Gastrocnemius medialis (tissue), 4 donors: ENCODE measurements at regions not wholly inside any gene's neighbourhood (a gene's known extent, or its start where the extent isn't known, plus 50 kb on each side); places are given as distances from the start of the nearest gene placed in this dataset.

Experiments
- ATAC-seq, 2 donors: fragments of 150-250 bp; one replicate each; pipeline ENCODE4 v1.9.1; 2016
- DNase-seq, 2 donors: peaks; one replicate each; pipeline ENCODE4 v3.0.0-alpha.2; 2019
- H3K27ac ChIP-seq, 4 donors: fragments of 200-600 bp; sonication (generic); 1 replicate in 1 of 4; 2 replicates in 3 of 4; pipeline ENCODE4 v1.5.1; 2016 to 2018; ENCODE audit warnings: mild to moderate bottlenecking in 2 of 4, moderate library complexity in 1 of 4
- H3K27me3 ChIP-seq, 3 donors: fragments of 200-600 bp; sonication (generic) in 2 of 3; 1 replicate in 1 of 3; 2 replicates in 2 of 3; pipeline versions ENCODE4 v1.5.1 to v1.6.0; 2016 to 2019; ENCODE audit warnings: mild to moderate bottlenecking in 1 of 3, moderate library complexity in 1 of 3
- H3K36me3 ChIP-seq, 2 donors: fragments of 200-600 bp; sonication (generic) in 1 of 2; one replicate each; pipeline ENCODE4 v1.5.1; 2017 to 2018
- H3K4me1 ChIP-seq, 2 donors: fragments of 200-600 bp; sonication (generic) in 1 of 2; one replicate each; pipeline ENCODE4 v1.5.1; 2016 to 2017; ENCODE audit warnings: mild to moderate bottlenecking in 2 of 2
- H3K4me3 ChIP-seq, 4 donors: fragments of 200-600 bp; sonication (generic) in 3 of 4; 1 replicate in 1 of 4; 2 replicates in 3 of 4; pipeline ENCODE4 v1.5.1; 2016 to 2019; ENCODE audit warnings: mild to moderate bottlenecking in 2 of 4
- H3K9me3 ChIP-seq, 3 donors: fragments of 200-600 bp; sonication (generic) in 2 of 3; 1 replicate in 1 of 3; 2 replicates in 2 of 3; pipeline ENCODE4 v1.5.1; 2016 to 2019
- POLR2A ChIP-seq, 2 donors: fragments of 450-650 bp; IDR thresholded peaks; one replicate each; pipeline ENCODE4 v1.6.1; 2017; ENCODE audit warnings: antibody characterized with exemption in 2 of 2, mild to moderate bottlenecking in 2 of 2, moderate library complexity in 2 of 2
- in situ Hi-C, 4 donors: fragments of 200-750 bp; cut with MboI; loops; one replicate each; pipeline versions ENCODE4 v1.15.0 to v1.8.0; 2017; ENCODE audit warnings: low sequenced_read_pairs in 4 of 4
- intact Hi-C: fragments of 100-400 bp; cut with DNase I; formaldehyde crosslinking; loops from one replicate; pipeline ENCODE4 v1.15.1; 2023; ENCODE audit warnings: low total_unique reads
- TF ChIP-seq, protein P1 (sequence below), 5 experiments: fragments of 450-650 bp in 3 of 5; fragments of 200-600 bp in 2 of 5; sonication (generic) in 2 of 5; IDR thresholded peaks in 4 of 5; conservative IDR thresholded peaks in 1 of 5; 1 replicate in 4 of 5; 2 replicates in 1 of 5; pipeline ENCODE4 v1.5.1; 2016 to 2019; ENCODE audit warnings: antibody characterized with exemption in 5 of 5, mild to moderate bottlenecking in 3 of 5, moderate library complexity in 3 of 5

DNA sequence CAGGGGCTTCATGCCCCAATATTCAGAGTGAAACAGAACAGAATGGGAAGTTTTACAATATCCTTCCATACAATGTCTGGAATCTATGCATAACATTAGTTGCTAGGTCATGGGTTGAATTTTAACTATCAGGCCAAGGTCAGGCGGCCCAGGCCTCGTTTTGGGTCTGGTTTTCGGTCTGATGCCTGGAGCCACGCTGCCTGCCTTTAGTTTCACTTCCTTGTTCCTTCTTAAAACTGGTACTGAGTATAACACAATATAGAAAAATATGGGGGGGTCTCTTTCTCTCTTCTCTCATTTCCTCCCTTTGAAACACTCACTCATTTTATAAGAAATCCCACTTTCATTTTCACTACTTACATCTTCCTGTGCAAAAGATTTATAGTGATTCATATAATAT lies 1243.8 kb downstream of the CDY2B start:
- intact Hi-C loops (no loop called here), in situ Hi-C loops (no loop called here)
- no peak for DNase-seq
- no peaks in the 10 kb centered on the region for H3K36me3 ChIP-seq
- H3K4me3 ChIP-seq: no peak overlapping the region
- H3K27ac ChIP-seq: no peak overlapping the region
- TF ChIP-seq, protein P1, sequence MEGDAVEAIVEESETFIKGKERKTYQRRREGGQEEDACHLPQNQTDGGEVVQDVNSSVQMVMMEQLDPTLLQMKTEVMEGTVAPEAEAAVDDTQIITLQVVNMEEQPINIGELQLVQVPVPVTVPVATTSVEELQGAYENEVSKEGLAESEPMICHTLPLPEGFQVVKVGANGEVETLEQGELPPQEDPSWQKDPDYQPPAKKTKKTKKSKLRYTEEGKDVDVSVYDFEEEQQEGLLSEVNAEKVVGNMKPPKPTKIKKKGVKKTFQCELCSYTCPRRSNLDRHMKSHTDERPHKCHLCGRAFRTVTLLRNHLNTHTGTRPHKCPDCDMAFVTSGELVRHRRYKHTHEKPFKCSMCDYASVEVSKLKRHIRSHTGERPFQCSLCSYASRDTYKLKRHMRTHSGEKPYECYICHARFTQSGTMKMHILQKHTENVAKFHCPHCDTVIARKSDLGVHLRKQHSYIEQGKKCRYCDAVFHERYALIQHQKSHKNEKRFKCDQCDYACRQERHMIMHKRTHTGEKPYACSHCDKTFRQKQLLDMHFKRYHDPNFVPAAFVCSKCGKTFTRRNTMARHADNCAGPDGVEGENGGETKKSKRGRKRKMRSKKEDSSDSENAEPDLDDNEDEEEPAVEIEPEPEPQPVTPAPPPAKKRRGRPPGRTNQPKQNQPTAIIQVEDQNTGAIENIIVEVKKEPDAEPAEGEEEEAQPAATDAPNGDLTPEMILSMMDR (IDR thresholded peaks at IDR 0.05 in 4 of 5, conservative IDR thresholded peaks at IDR 0.05 in 1 of 5): no peak
- TF ChIP-seq POLR2A (IDR thresholded peaks at IDR 0.05): no peak
- no peaks in the 10 kb centered on the region for H3K4me1 ChIP-seq
- H3K9me3 ChIP-seq: no peaks in the 10 kb centered on the region
- H3K27me3 ChIP-seq: no peaks in the 10 kb centered on the region
- no peak for ATAC-seq

DNA sequence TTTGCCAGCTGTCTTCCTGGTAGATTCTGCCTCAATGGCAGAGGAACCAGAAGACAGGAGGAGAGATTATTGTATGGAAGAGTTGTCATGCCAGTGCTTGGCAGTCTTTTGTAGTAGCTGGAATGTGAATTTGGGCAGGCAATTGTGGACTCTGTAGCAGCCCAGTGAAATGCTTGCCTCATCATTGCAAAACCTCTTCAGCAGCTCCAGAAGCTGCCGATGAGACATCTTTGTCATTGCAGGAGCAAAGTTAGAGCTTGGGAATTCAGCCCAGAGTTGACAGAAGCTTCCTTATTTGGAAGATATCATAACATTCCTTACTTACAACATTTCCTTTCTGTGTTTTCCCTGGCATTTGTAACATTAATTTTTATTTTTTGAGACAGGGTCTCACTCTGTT lies 1250.9 kb downstream of the CDY2B start:
- Histone ChIP-seq H3K9me3 (no peaks in the 10 kb centered on the region), H3K27ac (no peak overlapping the region), H3K36me3 (no peaks in the 10 kb centered on the region), H3K4me1 (no peaks in the 10 kb centered on the region), H3K4me3 (no peak overlapping the region), H3K27me3 (no peaks in the 10 kb centered on the region)
- no peak for ATAC-seq
- TF ChIP-seq POLR2A (IDR thresholded peaks at IDR 0.05): no peak
- TF ChIP-seq, protein P1 (IDR thresholded peaks at IDR 0.05 in 4 of 5, conservative IDR thresholded peaks at IDR 0.05 in 1 of 5): no peak
- DNase-seq: no peak
- intact Hi-C loops (no loop called here), in situ Hi-C loops (no loop called here)

DNA sequence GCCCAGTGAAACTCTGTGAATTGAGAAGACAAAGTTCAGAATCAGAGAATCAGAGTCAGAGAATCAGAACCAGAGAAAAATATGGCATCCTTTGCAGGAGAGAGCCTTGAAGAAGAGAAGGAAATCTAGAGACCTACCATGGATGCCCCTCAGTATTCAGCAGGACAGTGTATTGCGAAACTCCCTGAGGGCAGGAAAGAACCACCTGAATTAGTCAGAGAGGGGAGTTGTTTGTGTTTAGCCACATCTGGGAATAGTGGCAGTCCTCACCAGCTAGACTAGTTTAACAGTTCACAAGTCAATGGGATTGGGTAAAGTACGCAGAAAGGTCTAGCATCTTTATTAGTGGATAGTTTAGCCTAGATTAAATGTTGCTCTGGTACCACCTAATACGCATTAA lies 1252.9 kb downstream of the CDY2B start:
- in situ Hi-C loops (no loop called here), intact Hi-C loops (no loop called here)
- Histone ChIP-seq H3K9me3 (no peaks in the 10 kb centered on the region), H3K36me3 (no peaks in the 10 kb centered on the region), H3K27me3 (no peaks in the 10 kb centered on the region), H3K4me1 (no peaks in the 10 kb centered on the region), H3K27ac (no peak overlapping the region), H3K4me3 (no peak overlapping the region)
- no peak for TF ChIP-seq POLR2A (IDR thresholded peaks at IDR 0.05)
- DNase-seq (no peak), ATAC-seq (no peak)

DNA sequence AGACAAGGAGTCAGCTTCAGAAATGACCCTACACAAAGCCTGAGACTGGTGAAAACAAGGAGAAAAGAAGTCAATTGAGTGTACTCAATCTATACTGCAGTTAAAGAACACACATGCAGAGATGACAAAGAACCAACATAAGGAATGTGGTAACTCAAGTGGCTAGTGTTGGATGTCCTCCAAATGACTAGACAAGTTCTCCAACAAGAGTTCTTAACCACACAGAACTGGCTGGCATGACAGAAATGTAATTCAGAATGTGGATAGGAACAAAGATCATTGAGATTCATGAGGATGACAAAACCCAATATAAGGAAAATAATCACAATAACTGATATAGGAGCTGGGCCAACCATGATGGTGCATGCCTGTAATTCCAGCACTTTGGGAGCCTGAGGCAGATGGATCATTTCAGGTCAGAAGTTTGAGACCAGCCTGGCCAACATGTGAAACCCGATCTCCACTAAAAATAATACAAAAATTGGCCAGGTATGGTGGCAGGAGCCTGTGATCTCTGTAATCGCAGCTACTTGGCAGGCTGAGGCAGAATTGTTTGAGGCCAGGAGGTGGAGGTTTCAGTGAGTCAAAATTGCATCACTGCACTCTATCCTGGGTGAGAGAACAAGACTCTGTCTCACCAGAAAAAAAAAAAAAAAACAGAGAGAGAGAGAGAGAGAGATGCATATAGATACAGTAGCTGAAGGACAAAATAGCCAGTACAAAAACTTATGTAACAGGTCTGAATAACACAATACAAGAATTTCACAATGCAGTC lies 1263.6 kb downstream of the CDY2B start:
- peak; percentile 17 to 37 for DNase-seq
- no peaks in the 10 kb centered on the region for H3K36me3 ChIP-seq
- intact Hi-C loops (no loop called here), in situ Hi-C loops (no loop called here)
- H3K9me3 ChIP-seq: no peaks in the 10 kb centered on the region
- H3K4me1 ChIP-seq: no peaks in the 10 kb centered on the region
- no peaks in the 10 kb centered on the region for H3K27me3 ChIP-seq
- H3K27ac ChIP-seq: peak overlapping the region in 1 of 4 donors; percentile 23
- TF ChIP-seq POLR2A (IDR thresholded peaks at IDR 0.05): no peak
- TF ChIP-seq, protein P1 (IDR thresholded peaks at IDR 0.05 in 4 of 5, conservative IDR thresholded peaks at IDR 0.05 in 1 of 5): no peak
- H3K4me3 ChIP-seq: no peak overlapping the region
- ATAC-seq: peak; percentile 79 to 96

DNA sequence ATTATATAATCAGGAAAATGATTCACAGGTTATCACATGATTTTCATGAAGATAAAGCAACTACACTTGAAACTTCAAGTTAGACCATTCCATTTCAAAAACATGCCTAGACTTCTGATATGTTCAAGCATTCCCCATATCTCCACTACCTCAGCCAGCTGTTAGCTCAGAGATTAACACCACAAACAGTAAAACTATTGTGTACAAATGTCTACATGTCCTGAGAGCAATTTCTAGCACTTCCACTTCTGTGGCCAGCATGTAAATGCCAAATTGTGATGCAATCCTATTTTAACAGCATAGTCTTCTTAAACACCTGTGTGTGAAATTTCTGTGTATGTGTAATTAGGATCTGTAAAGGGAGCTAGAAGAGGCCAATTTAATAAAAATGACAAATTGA lies 1271.3 kb downstream of the CDY2B start:
- TF ChIP-seq, protein P1 (IDR thresholded peaks at IDR 0.05 in 4 of 5, conservative IDR thresholded peaks at IDR 0.05 in 1 of 5): no peak
- no peak for TF ChIP-seq POLR2A (IDR thresholded peaks at IDR 0.05)
- Histone ChIP-seq H3K4me3 (no peak overlapping the region), H3K27me3 (no peaks in the 10 kb centered on the region), H3K27ac (no peak overlapping the region), H3K4me1 (no peaks in the 10 kb centered on the region), H3K36me3 (no peaks in the 10 kb centered on the region), H3K9me3 (no peaks in the 10 kb centered on the region)
- in situ Hi-C loops (no loop called here), intact Hi-C loops (no loop called here)
- no peak for DNase-seq
- no peak for ATAC-seq
